SK-N-SH (cell line): ENCODE measurements at regions not wholly inside any gene's neighbourhood (a gene's known extent, or its start where the extent isn't known, plus 50 kb on each side); places are given as distances from the start of the nearest gene placed in this dataset.

Experiments
- MEF2A ChIP-seq: IDR thresholded peaks from 2 replicates; pipeline ENCODE4 v1.4.0; 2012; ENCODE audit warnings: low read depth, borderline replicate concordance
- MXI1 ChIP-seq: IDR thresholded peaks from 2 replicates; pipeline ENCODE4 v1.6.1; 2012; ENCODE audit warnings: mild to moderate bottlenecking, low read depth, low read length, improper control_type of control experiment
- SMC3 ChIP-seq: IDR thresholded peaks from 2 replicates; pipeline ENCODE4 v1.6.1; 2012; ENCODE audit warnings: low read depth, low read length, improper control_type of control experiment
- TF ChIP-seq, protein P1 (sequence below): IDR thresholded peaks from 2 replicates; pipeline ENCODE4 v1.4.0; 2012; ENCODE audit warnings: low read depth, borderline replicate concordance

DNA sequence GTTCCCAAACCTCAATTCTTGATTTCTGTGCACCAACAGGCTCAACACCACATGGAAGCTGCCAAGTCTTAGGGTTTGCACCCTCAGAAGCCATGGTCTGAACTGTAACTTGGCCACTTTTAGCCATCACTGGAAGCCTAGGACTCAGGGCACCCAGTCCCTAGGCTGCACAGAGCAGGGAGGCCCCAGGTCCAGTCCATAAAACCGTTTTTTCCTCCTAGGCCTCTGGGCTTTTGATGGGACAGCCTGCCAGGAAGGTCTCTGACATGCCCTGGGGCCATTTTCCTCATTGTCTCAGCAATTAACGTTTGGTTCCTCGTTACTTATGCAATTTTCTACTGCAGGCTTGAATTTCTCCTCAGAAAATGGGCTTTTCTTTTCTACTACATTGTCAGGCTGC is 1259.6 kb downstream of the RAPGEF2 start:
- no peak for TF ChIP-seq MXI1
- no peak for TF ChIP-seq SMC3
- no peak for TF ChIP-seq MEF2A
- TF ChIP-seq, protein P1, sequence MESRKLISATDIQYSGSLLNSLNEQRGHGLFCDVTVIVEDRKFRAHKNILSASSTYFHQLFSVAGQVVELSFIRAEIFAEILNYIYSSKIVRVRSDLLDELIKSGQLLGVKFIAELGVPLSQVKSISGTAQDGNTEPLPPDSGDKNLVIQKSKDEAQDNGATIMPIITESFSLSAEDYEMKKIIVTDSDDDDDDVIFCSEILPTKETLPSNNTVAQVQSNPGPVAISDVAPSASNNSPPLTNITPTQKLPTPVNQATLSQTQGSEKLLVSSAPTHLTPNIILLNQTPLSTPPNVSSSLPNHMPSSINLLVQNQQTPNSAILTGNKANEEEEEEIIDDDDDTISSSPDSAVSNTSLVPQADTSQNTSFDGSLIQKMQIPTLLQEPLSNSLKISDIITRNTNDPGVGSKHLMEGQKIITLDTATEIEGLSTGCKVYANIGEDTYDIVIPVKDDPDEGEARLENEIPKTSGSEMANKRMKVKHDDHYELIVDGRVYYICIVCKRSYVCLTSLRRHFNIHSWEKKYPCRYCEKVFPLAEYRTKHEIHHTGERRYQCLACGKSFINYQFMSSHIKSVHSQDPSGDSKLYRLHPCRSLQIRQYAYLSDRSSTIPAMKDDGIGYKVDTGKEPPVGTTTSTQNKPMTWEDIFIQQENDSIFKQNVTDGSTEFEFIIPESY = no peak
